ENCODE measurements at regions not wholly inside any gene's neighbourhood (a gene's known extent, or its start where the extent isn't known, plus 50 kb on each side); places are given as distances from the start of the nearest gene placed in this dataset.

DNA sequence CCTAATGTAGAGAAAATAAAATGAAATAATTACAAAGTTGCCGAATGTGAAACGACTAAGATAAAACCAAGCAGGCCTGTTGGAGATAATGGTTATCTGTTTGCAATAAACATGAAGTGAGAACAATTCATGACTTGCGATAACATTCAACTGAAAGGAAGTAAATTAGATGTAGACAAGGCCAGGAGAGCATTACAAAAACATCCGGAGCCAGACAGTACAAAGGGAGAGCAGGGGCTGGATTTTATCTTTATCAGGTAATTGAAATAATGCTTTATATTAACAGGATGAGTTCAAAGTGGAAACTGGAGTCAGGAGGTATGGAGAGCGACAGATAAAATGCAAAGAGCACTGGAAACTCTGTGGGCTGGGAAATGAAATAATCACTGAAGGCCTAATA lies 265.6 kb upstream of the GOT2 start:
- no peak for TF ChIP-seq POLR2A (IDR thresholded peaks at IDR 0.05)
- TF ChIP-seq, protein P1, sequence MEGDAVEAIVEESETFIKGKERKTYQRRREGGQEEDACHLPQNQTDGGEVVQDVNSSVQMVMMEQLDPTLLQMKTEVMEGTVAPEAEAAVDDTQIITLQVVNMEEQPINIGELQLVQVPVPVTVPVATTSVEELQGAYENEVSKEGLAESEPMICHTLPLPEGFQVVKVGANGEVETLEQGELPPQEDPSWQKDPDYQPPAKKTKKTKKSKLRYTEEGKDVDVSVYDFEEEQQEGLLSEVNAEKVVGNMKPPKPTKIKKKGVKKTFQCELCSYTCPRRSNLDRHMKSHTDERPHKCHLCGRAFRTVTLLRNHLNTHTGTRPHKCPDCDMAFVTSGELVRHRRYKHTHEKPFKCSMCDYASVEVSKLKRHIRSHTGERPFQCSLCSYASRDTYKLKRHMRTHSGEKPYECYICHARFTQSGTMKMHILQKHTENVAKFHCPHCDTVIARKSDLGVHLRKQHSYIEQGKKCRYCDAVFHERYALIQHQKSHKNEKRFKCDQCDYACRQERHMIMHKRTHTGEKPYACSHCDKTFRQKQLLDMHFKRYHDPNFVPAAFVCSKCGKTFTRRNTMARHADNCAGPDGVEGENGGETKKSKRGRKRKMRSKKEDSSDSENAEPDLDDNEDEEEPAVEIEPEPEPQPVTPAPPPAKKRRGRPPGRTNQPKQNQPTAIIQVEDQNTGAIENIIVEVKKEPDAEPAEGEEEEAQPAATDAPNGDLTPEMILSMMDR (IDR thresholded peaks at IDR 0.05) = no peak
